ENCODE measurements at regions not wholly inside any gene's neighbourhood (a gene's known extent, or its start where the extent isn't known, plus 50 kb on each side); places are given as distances from the start of the nearest gene placed in this dataset.
"Not testable (repeated sequence)": the region's sequence is repeated elsewhere in the genome, so short reads cannot be mapped to it uniquely, and the experiment has no call there.

DNA sequence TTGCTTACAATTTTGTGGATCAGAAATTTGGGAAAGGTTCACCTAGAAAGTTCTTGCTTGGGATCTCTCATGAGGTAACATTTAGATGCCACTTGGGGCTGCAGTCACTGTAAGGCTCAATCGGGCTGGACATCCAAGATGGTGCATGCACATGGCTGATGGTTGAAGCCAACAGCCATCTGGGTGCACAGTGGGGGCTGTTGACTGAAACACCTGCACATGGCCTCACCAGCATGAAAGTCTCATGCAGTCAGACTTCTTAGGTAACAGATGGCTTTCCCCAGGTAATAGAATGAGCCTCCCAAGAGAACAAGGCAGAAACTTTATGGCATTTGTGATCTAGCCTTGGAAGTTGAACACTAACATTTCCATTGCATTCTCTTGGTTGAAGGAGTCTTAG lies 740.7 kb upstream of the AUTS2 start:
- H3K27ac ChIP-seq, result no peak overlapping the region
- no peak for DNase-seq (ENCODE audit: low read depth, low spot score)

DNA sequence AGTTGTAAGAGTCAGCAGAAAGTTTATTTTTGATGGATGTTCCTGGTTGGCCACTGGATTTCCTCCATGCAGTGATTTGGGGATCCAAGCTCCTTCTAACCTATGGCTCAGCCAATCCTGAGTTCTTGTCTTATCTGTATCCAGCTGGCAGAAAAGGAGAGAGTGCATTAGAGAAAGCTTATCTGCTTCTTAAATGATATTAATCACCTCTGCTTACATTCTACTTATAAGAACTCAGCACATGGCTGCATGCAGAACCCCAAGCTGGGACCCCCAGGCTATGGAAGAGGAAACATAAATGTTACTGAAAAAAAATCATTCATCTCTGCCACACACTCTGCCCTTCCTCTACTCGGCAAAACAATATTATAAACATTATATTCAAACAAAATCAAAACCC lies 739.8 kb upstream of the AUTS2 start:
- H3K27ac ChIP-seq, result no peak overlapping the region
- DNase-seq (ENCODE audit: low read depth, low spot score), result no peak

DNA sequence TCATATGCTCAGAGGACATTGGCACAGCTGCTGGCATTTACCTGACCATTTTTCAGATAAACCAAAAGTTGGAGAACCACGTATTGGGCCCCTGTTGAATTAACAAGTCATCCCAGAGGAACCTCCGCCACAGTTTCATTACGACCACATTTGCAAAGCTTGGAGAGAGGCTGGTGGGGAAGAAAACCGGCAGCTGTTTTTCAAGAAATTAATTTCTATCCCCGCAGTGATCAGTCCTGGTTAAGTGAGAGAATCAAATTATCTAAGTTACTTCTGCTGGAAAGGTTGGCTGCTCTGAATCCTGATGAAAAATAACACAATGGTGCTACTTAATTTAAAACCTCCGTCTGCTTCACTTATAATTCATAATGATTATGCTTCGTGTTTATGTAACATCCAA lies 737.1 kb upstream of the AUTS2 start:
- DNase-seq (ENCODE audit: low read depth, low spot score), result no peak
- H3K27ac ChIP-seq, result no peak overlapping the region

DNA sequence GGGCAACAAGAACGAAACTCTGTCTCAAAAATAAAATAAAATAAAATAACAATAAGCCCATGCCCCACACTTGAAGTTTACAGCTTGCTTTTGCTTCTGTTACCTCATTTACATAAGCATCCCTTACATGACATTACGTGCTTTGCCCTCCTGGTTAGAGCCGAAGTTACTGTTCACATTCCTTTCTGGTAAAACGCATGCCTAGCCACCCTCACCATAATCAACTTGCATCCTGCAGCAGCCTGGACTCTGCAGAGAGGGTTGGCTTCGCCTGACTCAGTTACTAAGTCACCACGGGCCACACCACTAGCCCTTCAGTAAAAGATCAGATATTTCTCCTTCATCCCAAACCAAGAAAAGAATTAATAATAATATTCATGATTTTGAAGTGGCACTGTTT lies 736.0 kb upstream of the AUTS2 start:
- DNase-seq (ENCODE audit: low read depth, low spot score), result no peak
- H3K27ac ChIP-seq, result no peak overlapping the region

DNA sequence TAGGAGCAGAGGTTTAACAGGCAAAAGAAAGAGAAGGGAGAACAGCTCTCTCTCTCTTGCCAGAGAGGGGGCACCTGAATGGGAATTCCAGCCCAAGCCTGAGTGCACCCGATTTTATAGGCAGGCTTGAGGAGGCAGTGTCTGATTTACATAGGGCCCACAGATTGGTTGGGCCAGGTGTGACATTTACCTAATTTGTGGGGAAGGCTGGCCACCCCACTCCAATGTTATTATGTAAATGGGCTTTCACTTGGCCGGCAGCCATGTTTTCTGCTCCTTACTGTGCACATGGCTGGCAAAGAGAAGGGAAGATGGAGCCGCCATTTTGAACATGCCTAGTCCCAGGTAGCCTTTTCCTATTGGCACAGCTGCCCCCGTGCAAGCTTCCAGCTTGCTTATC lies 735.5 kb upstream of the AUTS2 start:
- no peak overlapping the region for H3K27ac ChIP-seq
- no peak for DNase-seq (ENCODE audit: low read depth, low spot score)

DNA sequence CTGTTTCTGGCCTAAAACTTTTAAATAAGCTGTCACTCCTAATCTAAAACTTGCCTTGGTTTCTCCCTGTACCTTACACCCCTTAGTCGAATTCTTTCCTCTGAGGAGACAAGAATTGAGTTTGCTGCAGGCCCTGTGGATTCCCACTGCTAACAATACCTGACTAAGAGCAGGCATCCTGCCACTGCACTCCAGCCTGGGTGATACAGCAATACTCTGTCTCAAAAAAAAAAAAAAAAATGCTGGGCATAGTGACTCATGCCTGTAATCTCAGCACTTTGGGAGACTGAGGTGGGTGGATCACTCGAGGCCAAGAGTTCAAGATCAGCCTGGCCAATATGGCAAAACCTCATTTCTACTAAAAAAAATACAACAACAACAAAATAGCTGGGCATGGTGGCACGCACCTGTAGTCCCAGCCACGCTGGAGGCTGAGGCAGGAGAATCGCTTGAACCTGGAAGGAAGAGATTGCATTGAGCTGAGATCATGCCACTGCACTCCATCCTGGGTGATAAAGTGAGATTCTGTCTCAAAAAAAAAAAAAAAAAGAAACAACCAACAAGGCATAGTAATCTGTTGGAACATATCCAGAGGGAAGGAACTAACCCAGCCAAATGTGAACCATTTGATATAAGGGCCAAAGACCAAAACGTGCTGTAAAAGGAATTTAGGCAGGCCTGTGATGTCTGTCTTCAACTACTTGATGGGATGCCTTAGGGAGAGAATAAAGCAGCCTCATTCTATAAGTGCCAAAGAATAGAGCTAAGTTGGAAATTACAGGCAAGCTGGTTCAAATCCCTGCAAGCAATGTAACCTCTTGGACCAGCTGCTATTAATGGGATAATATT lies 732.7 kb upstream of the AUTS2 start:
- DNase-seq (ENCODE audit: low read depth, low spot score), result no peak
- H3K27ac ChIP-seq, result no peak overlapping the region

DNA sequence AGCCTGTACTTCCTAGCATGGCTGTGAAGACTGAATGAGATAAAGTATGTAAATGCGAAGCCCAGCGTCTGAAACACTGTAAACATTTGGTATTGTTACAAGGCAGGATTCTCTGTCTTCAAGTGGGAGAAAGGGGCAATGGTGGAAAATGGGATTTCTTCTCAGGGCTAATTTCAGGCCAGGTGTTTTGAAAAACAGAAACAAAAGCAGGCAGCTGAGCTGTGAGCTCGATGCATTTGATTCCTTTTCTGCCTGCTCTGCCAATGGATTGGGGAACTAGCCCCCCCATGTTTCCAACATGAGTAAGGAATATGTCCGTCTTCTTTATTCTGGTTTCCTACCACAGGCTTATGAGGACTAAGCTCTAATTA lies 732.1 kb upstream of the AUTS2 start:
- no peak for DNase-seq (ENCODE audit: low read depth, low spot score)
- H3K27ac ChIP-seq, result no peak overlapping the region

DNA sequence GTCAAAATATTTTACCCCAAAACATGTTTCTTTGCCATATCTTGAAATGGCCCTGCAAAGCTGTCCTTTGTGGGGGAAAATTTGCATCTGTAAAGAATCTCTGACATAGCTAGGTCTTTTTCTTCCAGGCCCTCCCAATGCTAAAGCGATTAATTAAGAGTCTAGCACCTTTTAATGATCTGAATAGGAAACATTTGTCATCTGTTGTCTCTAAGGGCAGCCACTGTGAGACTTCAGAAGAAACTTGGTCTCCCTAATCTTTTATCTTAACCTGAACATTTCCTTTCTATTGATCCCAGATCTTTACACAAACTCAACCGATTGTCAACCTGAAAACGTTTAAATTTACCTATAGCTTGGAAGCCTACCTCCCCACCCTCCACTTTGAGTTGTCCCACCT lies 731.6 kb upstream of the AUTS2 start:
- not testable (repeated sequence) for DNase-seq (ENCODE audit: low read depth, low spot score)

DNA sequence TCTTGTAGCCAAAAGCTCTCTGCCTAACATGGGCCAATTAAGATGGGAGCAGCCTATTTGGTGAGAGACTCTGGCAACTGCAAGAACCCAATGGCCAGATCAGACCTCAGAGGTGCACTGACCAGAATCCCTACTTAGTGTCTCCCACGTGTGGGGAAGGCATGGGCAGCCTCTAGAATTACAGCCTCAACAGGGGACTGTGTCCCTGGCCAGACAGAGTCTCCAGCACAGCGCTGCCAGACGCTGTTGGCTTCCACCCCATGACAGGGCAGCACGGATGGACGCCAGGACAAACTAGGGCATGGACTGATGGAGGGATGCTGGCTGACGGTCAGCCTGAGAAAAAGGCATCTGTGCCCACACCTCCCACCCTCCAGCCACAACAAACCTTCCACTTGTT lies 729.3 kb upstream of the AUTS2 start:
- no peak overlapping the region for H3K27ac ChIP-seq
- DNase-seq (ENCODE audit: low read depth, low spot score), result no peak

More for the DNA sequence above, 731.6 kb upstream of the AUTS2 start:
- H3K27ac ChIP-seq, result not testable (repeated sequence)

DNA sequence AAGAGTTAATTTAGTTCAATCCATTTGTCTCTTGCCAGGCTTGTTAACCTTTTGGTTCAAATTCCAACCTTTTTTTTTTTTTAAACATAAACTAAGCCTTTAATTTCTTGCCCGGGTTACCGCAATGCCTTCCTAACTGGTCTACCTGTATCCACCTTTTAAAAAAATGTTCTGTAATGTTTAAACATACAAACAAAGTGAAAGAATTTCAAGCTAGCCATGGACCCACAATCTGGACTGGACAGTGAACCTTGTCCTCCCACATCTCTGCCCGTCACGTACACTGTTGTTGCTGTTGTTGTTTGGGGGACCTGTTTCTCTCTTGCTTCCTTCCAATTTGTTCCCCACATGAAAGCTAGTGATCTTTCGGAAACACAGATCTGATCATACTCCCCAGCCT lies 724.7 kb upstream of the AUTS2 start:
- DNase-seq (ENCODE audit: low read depth, low spot score), result no peak

DNA sequence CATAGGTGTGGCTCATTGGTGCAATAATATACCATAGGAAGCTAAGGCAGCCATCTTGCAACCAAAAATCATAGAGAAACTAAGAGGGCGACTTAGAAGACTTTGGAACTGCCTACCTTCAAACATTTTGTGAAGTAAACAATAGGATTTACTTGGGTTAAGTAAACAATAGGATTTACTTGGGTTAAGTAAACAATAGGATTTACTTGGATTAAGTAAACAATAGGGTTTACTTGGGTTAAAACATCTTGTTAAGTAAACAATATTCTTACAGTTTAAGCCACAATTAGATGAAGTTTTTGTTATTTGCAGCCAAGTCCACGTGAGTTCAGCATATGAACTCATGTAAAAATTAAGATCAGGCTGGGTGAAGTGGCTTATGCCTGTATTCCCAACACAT lies 722.4 kb upstream of the AUTS2 start:
- DNase-seq (ENCODE audit: low read depth, low spot score), result no peak
- no peak overlapping the region for H3K27ac ChIP-seq

More for the DNA sequence above, 724.7 kb upstream of the AUTS2 start:
- no peak overlapping the region for H3K27ac ChIP-seq

DNA sequence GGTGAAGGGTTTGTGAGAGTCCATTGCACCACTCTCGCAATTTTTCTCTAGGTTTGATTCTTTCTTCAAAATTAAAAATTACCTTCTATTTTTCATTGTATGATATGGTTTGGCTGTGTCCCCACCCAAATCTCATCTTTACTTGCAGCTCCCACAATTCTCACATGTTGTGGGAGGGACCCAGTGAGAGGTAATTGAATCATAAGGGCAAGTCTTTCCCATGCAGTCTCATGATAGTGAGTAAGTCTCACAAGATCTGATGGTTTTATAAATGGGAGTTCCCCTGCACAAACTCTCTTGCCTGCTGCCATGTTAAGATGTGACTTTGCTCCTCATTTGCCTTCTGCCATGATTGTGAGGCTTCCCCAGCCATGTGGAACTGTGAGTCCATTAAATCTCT lies 711.2 kb upstream of the AUTS2 start:
- not testable (repeated sequence) for H3K27ac ChIP-seq; DNase-seq (ENCODE audit: low read depth, low spot score)

DNA sequence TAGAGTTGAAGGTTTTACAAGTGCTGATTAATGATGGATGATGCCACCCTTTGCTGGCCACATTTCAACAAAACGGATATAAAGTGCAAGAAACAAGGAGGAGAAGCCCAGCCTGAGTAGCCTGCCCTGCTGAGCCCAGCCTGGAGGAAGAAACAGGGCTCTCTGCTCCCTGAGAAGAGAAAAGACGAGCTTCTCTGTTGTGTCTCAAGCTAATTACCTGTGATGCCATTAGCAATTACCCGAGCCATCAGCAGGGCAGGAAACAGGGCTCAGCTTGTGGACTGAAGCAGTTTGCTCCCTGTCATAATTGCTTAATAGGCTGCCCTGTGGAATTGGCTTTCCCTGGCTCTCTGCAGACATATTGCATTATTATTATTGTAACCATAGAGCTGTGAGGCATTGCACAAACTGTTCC lies 709.3 kb upstream of the AUTS2 start:
- H3K27ac ChIP-seq, result no peak overlapping the region
- DNase-seq (ENCODE audit: low read depth, low spot score), result no peak

DNA sequence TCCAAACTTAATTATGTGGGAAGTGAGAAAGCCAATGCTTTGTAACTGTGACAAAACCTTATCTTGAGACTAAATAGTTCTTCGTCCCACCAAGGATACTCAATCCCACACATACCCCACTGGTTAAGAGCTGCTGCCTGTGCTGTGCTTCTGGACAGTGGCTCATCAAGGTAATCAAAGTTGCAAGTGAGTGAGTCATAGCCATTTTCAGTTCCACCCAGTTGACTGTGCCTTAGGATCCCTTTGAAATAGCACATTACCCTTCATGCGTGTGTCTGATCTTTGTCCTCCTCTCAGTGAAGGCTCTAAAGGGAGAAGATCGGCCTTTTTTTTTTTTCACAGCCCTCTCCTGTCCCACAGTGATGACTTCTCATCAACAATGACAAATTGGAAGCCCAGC lies 706.0 kb upstream of the AUTS2 start:
- no peak for DNase-seq (ENCODE audit: low read depth, low spot score)
- no peak overlapping the region for H3K27ac ChIP-seq

DNA sequence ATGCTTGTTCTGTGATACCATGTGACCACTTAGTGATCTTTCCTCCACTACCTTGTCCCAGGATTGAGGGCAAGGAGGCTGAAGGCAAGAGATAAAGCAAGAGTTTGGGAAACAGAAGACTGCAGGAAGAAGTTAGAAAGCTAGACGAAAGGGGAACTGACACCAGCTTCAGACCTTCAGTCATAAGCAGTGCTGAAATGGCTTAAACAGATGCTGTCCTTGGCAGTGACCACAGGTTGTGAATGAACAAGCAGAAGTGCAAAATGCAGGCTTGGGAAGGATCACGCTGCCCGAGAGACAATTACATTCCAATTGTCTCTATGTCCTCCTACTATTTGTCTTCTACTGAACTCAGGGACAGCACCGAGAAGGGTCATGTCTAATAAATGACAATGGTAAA lies 704.9 kb upstream of the AUTS2 start:
- no peak overlapping the region for H3K27ac ChIP-seq

DNA sequence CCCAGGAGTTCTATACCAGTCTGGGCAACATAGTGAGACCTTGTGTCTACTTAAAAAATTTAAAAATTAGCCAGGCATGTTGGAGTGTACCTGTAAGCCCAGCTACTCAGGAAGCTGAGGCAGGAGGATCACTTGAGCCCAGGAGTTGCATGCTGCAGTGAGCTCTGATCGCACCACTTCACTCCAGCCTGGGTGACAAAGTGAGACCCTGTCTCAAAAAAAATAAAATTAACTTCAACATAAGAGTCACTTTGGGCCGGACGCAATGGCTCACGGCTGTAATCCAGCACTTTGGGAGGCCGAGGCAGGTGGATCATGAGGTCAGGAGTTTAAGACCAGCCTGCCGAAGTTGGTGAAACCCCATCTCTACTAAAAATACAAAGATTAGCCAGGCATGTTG lies 699.1 kb upstream of the AUTS2 start:
- not testable (repeated sequence) for DNase-seq (ENCODE audit: low read depth, low spot score); H3K27ac ChIP-seq

More for the DNA sequence above, 704.9 kb upstream of the AUTS2 start:
- DNase-seq (ENCODE audit: low read depth, low spot score), result no peak

DNA sequence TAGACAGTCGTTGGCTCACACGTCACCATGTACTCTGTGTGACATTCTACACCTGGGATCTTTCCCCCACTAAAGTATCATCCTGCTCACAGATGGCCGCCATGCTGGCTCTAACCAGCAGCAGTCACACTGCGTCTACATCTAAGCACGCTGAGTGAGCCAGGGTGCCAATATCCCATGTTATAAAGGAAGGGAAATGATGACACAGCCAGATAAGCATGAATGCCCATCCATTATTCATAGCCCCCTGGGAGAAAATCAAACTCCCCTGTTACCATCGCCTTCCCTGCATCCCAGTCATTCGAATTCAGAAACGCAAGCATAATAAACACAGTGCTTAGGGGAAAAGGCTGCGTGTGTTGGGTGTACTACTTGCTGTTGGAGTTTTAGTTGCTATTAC lies 698.2 kb upstream of the AUTS2 start:
- no peak overlapping the region for H3K27ac ChIP-seq
- DNase-seq (ENCODE audit: low read depth, low spot score), result no peak

DNA sequence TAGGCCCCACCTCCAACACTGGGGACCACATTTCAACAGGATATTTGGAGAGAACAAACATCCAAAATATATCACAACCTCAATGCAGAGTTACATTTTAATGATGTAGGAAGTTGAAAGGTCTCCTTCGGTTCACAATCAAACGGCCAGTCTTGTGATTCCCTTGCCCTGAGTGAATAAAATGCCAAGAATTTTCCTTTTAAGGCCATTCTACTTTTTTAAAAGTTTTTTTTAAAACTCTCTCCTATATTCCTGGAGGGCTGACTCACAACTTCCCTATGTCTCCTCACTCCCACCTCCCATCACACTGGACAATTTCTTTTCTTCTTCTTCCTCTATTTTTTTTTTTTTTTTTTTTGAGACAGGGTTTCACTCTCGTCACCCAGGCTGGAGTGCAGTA lies 693.6 kb upstream of the AUTS2 start:
- DNase-seq (ENCODE audit: low read depth, low spot score), result no peak
- no peak overlapping the region for H3K27ac ChIP-seq

DNA sequence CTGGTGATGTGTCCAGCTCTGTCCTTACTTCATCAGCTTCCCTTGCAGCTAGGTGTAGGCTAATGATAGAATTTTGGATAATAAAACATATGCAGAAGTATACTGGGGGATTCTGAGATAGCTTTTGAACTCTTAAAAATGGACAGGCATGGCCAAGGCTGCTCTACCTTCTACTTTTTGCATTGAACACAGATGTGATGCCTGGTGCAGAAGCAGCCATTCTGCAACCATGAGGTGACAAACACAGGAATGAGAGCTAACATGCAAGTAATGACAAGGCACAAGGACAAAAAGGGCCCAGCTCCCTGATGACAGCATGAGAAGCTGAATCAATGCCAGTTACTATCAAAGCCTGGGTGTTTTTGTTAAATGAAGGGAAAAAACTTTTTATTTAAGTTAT lies 686.5 kb upstream of the AUTS2 start:
- H3K27ac ChIP-seq, result no peak overlapping the region
- DNase-seq (ENCODE audit: low read depth, low spot score), result no peak

DNA sequence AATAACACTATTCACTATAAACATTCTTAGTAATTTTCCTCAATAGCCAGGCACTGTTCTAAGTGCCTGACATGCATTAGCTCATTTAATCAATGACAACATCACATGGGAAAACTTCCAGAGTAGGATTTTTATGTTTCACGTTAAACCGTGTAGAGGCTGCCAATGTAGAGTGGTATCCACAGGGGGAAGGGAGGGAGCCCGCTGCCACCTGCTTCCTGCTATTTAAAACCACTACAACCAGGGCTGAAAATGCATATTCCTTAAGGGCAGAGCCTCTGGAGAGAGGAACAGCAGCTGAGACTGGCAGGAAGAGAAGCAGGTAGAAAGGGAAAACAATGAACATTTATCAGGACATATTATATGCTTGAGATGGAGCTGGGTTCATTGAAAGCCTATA lies 684.3 kb upstream of the AUTS2 start:
- DNase-seq (ENCODE audit: low read depth, low spot score), result no peak
- no peak overlapping the region for H3K27ac ChIP-seq

DNA sequence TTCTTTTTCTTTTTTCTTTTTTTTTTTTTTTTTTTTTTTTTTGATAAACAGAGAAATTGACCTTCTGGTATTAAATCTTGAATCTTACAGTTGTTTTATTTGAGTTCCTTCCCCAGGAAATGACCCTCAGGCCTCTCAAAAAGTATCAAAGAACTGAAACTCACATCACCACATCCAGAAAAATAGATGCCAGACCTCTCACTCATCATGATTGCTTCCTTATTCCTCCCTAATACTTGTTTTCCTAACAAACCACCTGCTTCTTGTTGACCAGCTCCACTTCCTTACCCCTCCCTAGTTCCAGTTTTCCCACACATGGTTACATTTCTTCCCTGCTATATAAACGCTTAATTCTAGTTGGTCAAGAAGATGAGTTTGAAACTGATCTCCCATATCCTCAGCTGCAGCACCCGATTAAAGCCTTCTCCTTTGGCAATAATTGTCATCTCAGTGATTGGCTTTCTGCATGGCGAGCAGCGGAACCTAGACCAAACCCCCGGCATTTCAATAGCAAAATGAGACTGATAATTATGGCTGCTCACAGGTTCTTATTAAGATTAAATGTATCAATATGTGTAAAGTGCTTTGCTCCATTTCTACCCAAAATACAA lies 681.1 kb upstream of the AUTS2 start:
- H3K27ac ChIP-seq, result no peak overlapping the region
- DNase-seq (ENCODE audit: low read depth, low spot score), result no peak

DNA sequence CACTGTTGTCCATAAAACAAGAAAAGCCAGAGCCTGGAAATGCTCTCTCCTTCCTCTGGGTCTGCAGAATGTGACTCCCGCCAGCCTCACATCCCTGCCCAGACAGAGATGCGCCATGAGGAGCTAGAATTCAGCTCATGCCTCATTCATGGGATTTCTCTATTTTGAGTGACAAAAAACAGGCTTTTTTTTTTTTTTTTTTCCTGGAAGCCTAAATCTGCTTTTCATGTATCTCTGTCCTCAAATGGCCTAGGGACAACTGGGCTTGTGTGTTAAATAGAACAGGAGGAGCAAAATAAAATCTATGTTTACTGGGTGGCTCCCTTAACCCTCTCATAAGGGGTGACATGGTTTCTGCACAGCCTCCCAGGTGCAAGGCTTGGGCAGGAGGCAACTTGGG lies 679.7 kb upstream of the AUTS2 start:
- H3K27ac ChIP-seq, result no peak overlapping the region
- no peak for DNase-seq (ENCODE audit: low read depth, low spot score)

Measured in epithelial cell of prostate (primary cell).